ENCODE measurements at regions not wholly inside any gene's neighbourhood (a gene's known extent, or its start where the extent isn't known, plus 50 kb on each side); places are given as distances from the start of the nearest gene placed in this dataset.

DNA sequence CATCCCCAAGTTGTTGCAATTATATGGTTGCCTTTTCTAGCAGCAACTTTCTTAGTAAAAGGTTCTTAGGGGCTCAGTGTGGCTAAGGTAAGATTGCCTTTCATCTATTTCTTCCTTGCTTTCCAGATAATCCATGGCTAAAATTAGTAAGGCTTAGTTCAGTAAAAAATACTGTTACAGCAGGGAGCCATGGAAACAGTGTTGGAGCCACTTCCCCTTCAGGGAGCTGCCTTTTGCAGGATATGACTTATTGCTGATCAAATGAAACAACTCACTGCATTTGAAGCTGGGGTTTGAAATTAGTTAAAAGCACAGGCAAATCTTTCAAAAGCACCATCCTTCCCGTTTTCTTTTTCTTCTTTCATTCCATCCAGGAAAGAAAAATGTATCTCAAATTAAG lies 184.3 kb downstream of the C11orf87 start:
- no peak for TF ChIP-seq YY1 (IDR thresholded peaks at IDR 0.05; ENCODE audit: insufficient read depth, insufficient read length)
- TF ChIP-seq ZNF274 (IDR thresholded peaks at IDR 0.05; ENCODE audit: low read depth, low read length): no peak

Measured in NT2/D1 (cell line).